Brain microvascular endothelial cell (primary cell): ENCODE measurements at regions not wholly inside any gene's neighbourhood (a gene's known extent, or its start where the extent isn't known, plus 50 kb on each side); places are given as distances from the start of the nearest gene placed in this dataset.
"Not testable (repeated sequence)": the region's sequence is repeated elsewhere in the genome, so short reads cannot be mapped to it uniquely, and the experiment has no call there.

Source experiments
- DNase-seq: peaks from one replicate; pipeline ENCODE4 v3.0.0-alpha.2; 2020
- H3K27ac ChIP-seq: fragments of 250-450 bp; sonication (Bioruptor Pico); 2 replicates; pipeline ENCODE4 v1.5.1; 2020; ENCODE audit warnings: mild to moderate bottlenecking, moderate library complexity
- H3K27me3 ChIP-seq: fragments of 250-450 bp; sonication (Bioruptor Pico); replicated peaks from 2 replicates; pipeline ENCODE4 v1.5.1; 2020; ENCODE audit warnings: mild to moderate bottlenecking
- H3K36me3 ChIP-seq: fragments of 250-450 bp; sonication (Bioruptor Pico); replicated peaks from 2 replicates; pipeline ENCODE4 v1.5.1; 2020; ENCODE audit warnings: mild to moderate bottlenecking
- H3K4me3 ChIP-seq: 2 replicates; pipeline ENCODE4 v1.5.1; 2011; ENCODE audit warnings: low read depth, mild to moderate bottlenecking, control low read depth, low read length, moderate library complexity
- CTCF ChIP-seq: IDR thresholded peaks from 2 replicates; pipeline ENCODE4 v1.5.1; 2011; ENCODE audit warnings: low read depth, mild to moderate bottlenecking, moderate library complexity, low read length, control low read depth, inconsistent platforms; ENCODE audit errors: missing control alignments
- in situ Hi-C: cut with HindIII; loops from 2 replicates; pipeline ENCODE4 v1.10.0; 2017; ENCODE audit warnings: low sequenced_read_pairs, low pct_ligation_motif_present

DNA sequence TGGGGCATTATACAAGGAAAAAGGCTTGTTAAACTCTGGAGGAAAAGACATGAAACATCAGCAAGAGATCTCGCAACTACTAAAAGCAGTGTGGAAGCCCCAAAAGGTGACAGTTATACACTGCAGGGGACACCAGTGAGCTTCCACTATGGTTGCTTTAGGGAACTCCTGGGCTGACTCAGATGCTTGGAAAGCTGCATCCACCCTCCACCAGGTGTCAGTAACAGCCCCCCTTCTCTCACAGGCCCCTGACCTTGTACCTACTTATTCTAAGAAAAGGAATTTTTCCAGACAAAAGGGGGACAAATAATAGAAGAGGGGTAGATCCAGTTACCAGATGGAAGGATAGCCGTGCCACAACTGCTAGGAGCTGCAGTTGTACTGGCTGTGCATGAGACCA, 154.4 kb upstream of the COX7C start:
- Histone ChIP-seq H3K4me3 (no peak overlapping the region), H3K27ac (no peak overlapping the region), H3K36me3 (no peaks in the 10 kb centered on the region), H3K27me3 (no peaks in the 10 kb centered on the region)
- in situ Hi-C loops, result no loop called here
- no peak for DNase-seq
- peak; percentile 16 for TF ChIP-seq CTCF

GRCh38 chr5:86465052-86465838, 152.5 kb upstream of the COX7C start:
- H3K4me3 ChIP-seq, result no peak overlapping the region
- in situ Hi-C loops, result no loop called here
- DNase-seq, result no peak
- H3K27me3 ChIP-seq, result no peaks in the 10 kb centered on the region
- no peaks in the 10 kb centered on the region for H3K36me3 ChIP-seq
- TF ChIP-seq CTCF, result no peak
- no peak overlapping the region for H3K27ac ChIP-seq

DNA sequence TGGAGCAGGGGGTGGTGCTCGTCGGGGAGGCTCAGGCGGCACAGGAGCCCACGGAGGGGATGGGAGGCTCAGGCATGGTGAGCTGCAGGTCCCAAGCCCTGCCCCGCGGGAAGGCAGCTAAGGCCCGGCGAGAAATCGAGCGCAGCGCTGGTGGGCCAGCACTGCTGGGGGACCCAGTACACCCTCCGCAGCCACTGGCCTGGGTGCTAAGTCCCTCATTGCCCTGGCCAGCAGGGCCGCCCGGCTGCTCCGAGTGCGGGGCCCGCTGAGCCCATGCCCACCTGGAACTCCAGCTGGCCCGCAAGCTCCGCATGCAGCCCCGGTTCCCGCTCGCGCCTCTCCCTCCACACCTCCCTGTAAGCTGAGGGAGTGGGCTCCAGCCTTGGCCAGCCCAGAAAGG, 151.0 kb upstream of the COX7C start:
- in situ Hi-C loops, H3K36me3 ChIP-seq, H3K27me3 ChIP-seq, H3K4me3 ChIP-seq, DNase-seq, H3K27ac ChIP-seq: not testable (repeated sequence)

- no peak for DNase-seq
- Histone ChIP-seq H3K27me3 (no peaks in the 10 kb centered on the region), H3K27ac (no peak overlapping the region), H3K36me3 (no peaks in the 10 kb centered on the region), H3K4me3 (no peak overlapping the region)
- in situ Hi-C loops, result no loop called here
- TF ChIP-seq CTCF, result no peak
Observed at GRCh38 chr5:86482008-86482407, 135.7 kb upstream of the COX7C start.

DNA sequence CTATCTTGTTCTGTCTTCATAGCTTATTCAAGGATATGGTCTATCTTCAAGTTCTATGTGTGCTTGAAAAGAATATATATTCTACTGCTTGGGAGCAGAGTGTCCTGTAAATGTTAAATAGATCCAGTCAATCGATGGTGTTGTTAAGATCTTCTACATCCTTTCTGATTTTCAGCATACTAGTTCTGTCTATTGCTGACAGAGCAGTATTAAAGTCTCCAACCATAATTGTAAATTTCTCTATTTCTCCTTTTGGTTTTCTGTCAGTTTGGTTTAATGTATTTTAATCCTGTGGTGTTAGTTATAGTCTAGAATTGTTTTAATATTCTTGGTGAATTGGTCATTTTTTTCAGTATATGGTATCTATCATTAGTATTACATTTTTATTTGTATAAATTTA, 124.0 kb upstream of the COX7C start:
- DNase-seq, result no peak
- no peak for TF ChIP-seq CTCF
- Histone ChIP-seq H3K36me3 (no peaks in the 10 kb centered on the region), H3K4me3 (no peak overlapping the region), H3K27ac (no peak overlapping the region), H3K27me3 (no peaks in the 10 kb centered on the region)
- in situ Hi-C loops, result no loop called here

DNA sequence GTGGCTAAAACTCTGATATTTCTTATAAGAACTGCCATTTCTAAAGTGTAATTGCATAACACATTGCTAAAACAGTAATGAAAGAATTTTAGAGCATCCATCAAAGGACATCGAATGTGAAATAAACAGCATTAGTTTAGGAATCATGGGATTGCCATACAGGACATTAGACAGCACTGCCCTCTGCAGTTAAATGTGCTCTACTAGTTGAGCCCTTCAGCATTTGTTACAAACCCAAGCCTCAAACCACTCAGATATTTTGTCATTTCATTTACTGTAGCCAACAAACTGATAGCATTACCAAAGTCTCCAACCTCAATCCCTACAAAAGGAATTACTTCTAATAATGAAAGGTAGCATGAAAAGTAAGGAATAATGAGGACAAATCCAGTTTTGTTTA, 116.8 kb upstream of the COX7C start:
- no peak overlapping the region for H3K4me3 ChIP-seq
- H3K36me3 ChIP-seq, result no peaks in the 10 kb centered on the region
- DNase-seq, result no peak
- no peaks in the 10 kb centered on the region for H3K27me3 ChIP-seq
- peak; percentile 41 for TF ChIP-seq CTCF
- in situ Hi-C loops, result no loop called here
- no peak overlapping the region for H3K27ac ChIP-seq
